Heart left ventricle (tissue), 13 donors: ENCODE measurements at regions not wholly inside any gene's neighbourhood (a gene's known extent, or its start where the extent isn't known, plus 50 kb on each side); places are given as distances from the start of the nearest gene placed in this dataset.

Experiments used
- POLR2A ChIP-seq, 2 donors: fragments of 450-650 bp; IDR thresholded peaks; one replicate each; pipeline ENCODE4 v1.6.1; 2017; ENCODE audit warnings: antibody characterized with exemption in 2 of 2, mild to moderate bottlenecking in 2 of 2, moderate library complexity in 2 of 2
- TF ChIP-seq, protein P1 (sequence below), 12 donors: fragments of 200-600 bp; sonication (generic) in 4 of 12; IDR thresholded peaks; one replicate each; pipeline versions ENCODE4 v1.5.0 to v1.8.0; 2018 to 2022; ENCODE audit warnings: antibody characterized with exemption in 12 of 12, mild to moderate bottlenecking in 5 of 12
- donor health status: ischemic (EF 13 %, LVEDD 7.1; RV severe dilation, severe dysfunction).
- donor health status: DM: no; HTN: yes; CAD: no.
- donor health status: DM: no; HTN: no; CAD: no.
- donor health status: ischemic (EF 25% LVEDD 6.9; RV normal size, moderate dysfunction).
- donor health status: ischemic (EF 25% LVEDD 5.7; RV mildly dilated, moderate dysfunction).
- donor health status: ischemic (EF 35%, LVEDD 5.7; RV mildly dilated, moderate dysfunction).
- donor health status: nonischemic (EF 11% LVEDD 7.7; RV severe dilation, severe dysfunction).
- donor health status: DM: yes; HTN: yes; CAD: no.
- donor health status: PGD.
- donor health status: ischemic (EF 29% LVEDD 5.4; RV normal size, mild dysfunction).
- donor health status: nonischemic (EF 23%, LVEDD 6.1; RV moderate dilation, normal function).

DNA sequence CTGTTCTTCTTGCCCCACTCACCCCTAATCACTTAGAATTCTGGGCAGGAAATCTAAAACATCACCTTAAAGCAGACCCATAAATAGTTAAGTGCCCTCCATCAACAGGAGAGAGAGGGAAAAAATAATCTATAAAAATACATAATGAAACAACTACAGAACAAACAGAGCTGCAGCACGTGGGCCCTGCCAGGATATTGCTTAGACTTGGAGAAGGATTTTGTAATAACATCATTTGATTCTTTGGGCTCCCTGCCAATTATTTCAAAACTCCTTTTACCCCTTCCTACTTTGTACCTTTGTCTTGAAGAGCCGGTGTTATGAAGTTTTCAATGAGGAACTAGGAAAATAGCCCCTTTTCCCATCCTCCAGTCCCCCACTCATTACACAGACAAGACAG is 130.6 kb upstream of the TOX3 start:
- TF ChIP-seq, protein P1, sequence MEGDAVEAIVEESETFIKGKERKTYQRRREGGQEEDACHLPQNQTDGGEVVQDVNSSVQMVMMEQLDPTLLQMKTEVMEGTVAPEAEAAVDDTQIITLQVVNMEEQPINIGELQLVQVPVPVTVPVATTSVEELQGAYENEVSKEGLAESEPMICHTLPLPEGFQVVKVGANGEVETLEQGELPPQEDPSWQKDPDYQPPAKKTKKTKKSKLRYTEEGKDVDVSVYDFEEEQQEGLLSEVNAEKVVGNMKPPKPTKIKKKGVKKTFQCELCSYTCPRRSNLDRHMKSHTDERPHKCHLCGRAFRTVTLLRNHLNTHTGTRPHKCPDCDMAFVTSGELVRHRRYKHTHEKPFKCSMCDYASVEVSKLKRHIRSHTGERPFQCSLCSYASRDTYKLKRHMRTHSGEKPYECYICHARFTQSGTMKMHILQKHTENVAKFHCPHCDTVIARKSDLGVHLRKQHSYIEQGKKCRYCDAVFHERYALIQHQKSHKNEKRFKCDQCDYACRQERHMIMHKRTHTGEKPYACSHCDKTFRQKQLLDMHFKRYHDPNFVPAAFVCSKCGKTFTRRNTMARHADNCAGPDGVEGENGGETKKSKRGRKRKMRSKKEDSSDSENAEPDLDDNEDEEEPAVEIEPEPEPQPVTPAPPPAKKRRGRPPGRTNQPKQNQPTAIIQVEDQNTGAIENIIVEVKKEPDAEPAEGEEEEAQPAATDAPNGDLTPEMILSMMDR (IDR thresholded peaks at IDR 0.05): no peak
- no peak for TF ChIP-seq POLR2A (IDR thresholded peaks at IDR 0.05)
